H9 (cell line): ENCODE measurements at regions not wholly inside any gene's neighbourhood (a gene's known extent, or its start where the extent isn't known, plus 50 kb on each side); places are given as distances from the start of the nearest gene placed in this dataset.

Source experiments
- DNase-seq: peaks from one replicate; pipeline ENCODE4 v3.0.0-alpha.2; 2017
- H2AFZ ChIP-seq: one replicate; pipeline ENCODE4 v1.6.1; 2013; ENCODE audit warnings: mild to moderate bottlenecking, low read length, control low read depth, moderate library complexity
- H2AK5ac ChIP-seq: 2 replicates; pipeline ENCODE4 v1.6.1; 2013; ENCODE audit warnings: low read length, control low read depth, mixed read lengths; ENCODE audit not compliant: insufficient read length
- H2BK120ac ChIP-seq: one replicate; pipeline ENCODE4 v1.6.1; 2013; ENCODE audit warnings: low read depth, mild to moderate bottlenecking, low read length, control low read depth, inconsistent platforms; ENCODE audit not compliant: poor library complexity, severe bottlenecking
- H2BK12ac ChIP-seq: 2 replicates; pipeline ENCODE4 v1.6.1; 2013; ENCODE audit warnings: low read length, control low read depth, mixed read lengths, low read depth; ENCODE audit not compliant: insufficient read length
- H2BK15ac ChIP-seq: 2 replicates; pipeline ENCODE4 v1.6.1; 2013; ENCODE audit warnings: low read depth, low read length, control low read depth
- H2BK20ac ChIP-seq: one replicate; pipeline ENCODE4 v1.6.1; 2013; ENCODE audit warnings: low read depth, mild to moderate bottlenecking, low read length, control low read depth, inconsistent platforms; ENCODE audit not compliant: poor library complexity, severe bottlenecking
- H2BK5ac ChIP-seq: 2 replicates; pipeline ENCODE4 v1.6.1; 2013; ENCODE audit warnings: low read length, control low read depth, mixed read lengths; ENCODE audit not compliant: insufficient read length
- H3K14ac ChIP-seq: 2 replicates; pipeline ENCODE4 v1.6.1; 2013; ENCODE audit warnings: low read length, control low read depth; ENCODE audit not compliant: insufficient read depth
- H3K18ac ChIP-seq: 2 replicates; pipeline ENCODE4 v1.6.1; 2013; ENCODE audit warnings: low read depth, mild to moderate bottlenecking, mixed read lengths, low read length, control low read depth; ENCODE audit not compliant: insufficient read length
- H3K23ac ChIP-seq: 2 replicates; pipeline ENCODE4 v1.6.1; 2013; ENCODE audit warnings: low read length, control low read depth, mixed read lengths, low read depth; ENCODE audit not compliant: insufficient read length
- H3K23me2 ChIP-seq: 2 replicates; pipeline ENCODE4 v1.6.1; 2013; ENCODE audit warnings: low read depth, mild to moderate bottlenecking, mixed read lengths, low read length, control low read depth; ENCODE audit not compliant: insufficient read length, poor library complexity, severe bottlenecking
- H3K27ac ChIP-seq: 2 replicates; pipeline ENCODE4 v1.5.1; 2013; ENCODE audit warnings: low read length, control low read depth, mixed read lengths, low read depth; ENCODE audit not compliant: insufficient read length
- H3K27me3 ChIP-seq: 2 replicates; pipeline ENCODE4 v1.6.1; 2013; ENCODE audit warnings: low read length, control low read depth, inconsistent platforms; ENCODE audit not compliant: insufficient read depth
- H3K4ac ChIP-seq: 2 replicates; pipeline ENCODE4 v1.6.1; 2013; ENCODE audit warnings: low read depth, mild to moderate bottlenecking, control low read depth, inconsistent platforms, low read length, moderate library complexity
- H3K4me1 ChIP-seq: 2 replicates; pipeline ENCODE4 v1.6.1; 2013; ENCODE audit warnings: low read length, control low read depth, inconsistent platforms; ENCODE audit not compliant: insufficient read depth
- H3K4me2 ChIP-seq: 2 replicates; pipeline ENCODE4 v1.6.1; 2013; ENCODE audit warnings: low read length, control low read depth, mixed read lengths; ENCODE audit not compliant: insufficient read length, insufficient read depth
- H3K56ac ChIP-seq: 2 replicates; pipeline ENCODE4 v1.6.1; 2013; ENCODE audit warnings: low read depth, mild to moderate bottlenecking, mixed read lengths, low read length, control low read depth; ENCODE audit not compliant: insufficient read length
- H3K79me1 ChIP-seq: 2 replicates; pipeline ENCODE4 v1.6.1; 2013; ENCODE audit warnings: low read depth, mild to moderate bottlenecking, moderate library complexity, low read length, control low read depth, inconsistent platforms; ENCODE audit not compliant: insufficient read depth, poor library complexity, severe bottlenecking
- H3K79me2 ChIP-seq: 2 replicates; pipeline ENCODE4 v1.6.1; 2013; ENCODE audit warnings: low read length, control low read depth, inconsistent platforms; ENCODE audit not compliant: insufficient read depth
- H3K9ac ChIP-seq: 2 replicates; pipeline ENCODE4 v1.6.1; 2013; ENCODE audit warnings: low read length, control low read depth, mixed read lengths; ENCODE audit not compliant: insufficient read length; ENCODE audit errors: extremely low read depth
- H3K9me3 ChIP-seq: one replicate; pipeline ENCODE4 v1.6.1; 2013; ENCODE audit warnings: low read depth, low read length, inconsistent platforms; ENCODE audit not compliant: control insufficient read depth
- H3T11ph ChIP-seq: one replicate; pipeline ENCODE4 v1.6.1; 2013; ENCODE audit warnings: mild to moderate bottlenecking, low read length, control low read depth, inconsistent platforms
- H4K20me1 ChIP-seq: one replicate; pipeline ENCODE4 v1.6.1; 2013; ENCODE audit not compliant: control insufficient read depth, insufficient read length, insufficient read depth
- H4K5ac ChIP-seq: 2 replicates; pipeline ENCODE4 v1.6.1; 2013; ENCODE audit warnings: low read depth, mild to moderate bottlenecking, mixed read lengths, low read length, control low read depth; ENCODE audit not compliant: insufficient read length
- H4K8ac ChIP-seq: replicated peaks from 2 replicates; pipeline ENCODE4 v1.6.1; 2013; ENCODE audit warnings: low read length, control low read depth, mixed read lengths, low read depth; ENCODE audit not compliant: insufficient read length
- H4K91ac ChIP-seq: 2 replicates; pipeline ENCODE4 v1.6.1; 2013; ENCODE audit warnings: low read depth, mild to moderate bottlenecking, moderate library complexity, mixed read lengths, low read length, control low read depth; ENCODE audit not compliant: insufficient read length
- H3K27ac Mint-ChIP-seq, 3 experiments: 2 replicates in 2 of 3; 3 replicates in 1 of 3; pipeline ENCODE4 v1.8.0; 2020 to 2021; ENCODE audit warnings: mixed read lengths in 3 of 3, mild to moderate bottlenecking in 1 of 3, moderate library complexity in 1 of 3
- H3K27me3 Mint-ChIP-seq: 2 replicates; pipeline ENCODE4 v1.8.0; 2021; ENCODE audit warnings: low read depth, mild to moderate bottlenecking, moderate library complexity, mixed read lengths
- H3K36me3 Mint-ChIP-seq, 3 experiments: 2 replicates in 2 of 3; 3 replicates in 1 of 3; pipeline ENCODE4 v1.8.0; 2020 to 2021; ENCODE audit warnings: low read depth in 3 of 3, mixed read lengths in 3 of 3; ENCODE audit not compliant: insufficient read depth in 1 of 3
- H3K4me1 Mint-ChIP-seq, 2 experiments: 2 replicates each; pipeline ENCODE4 v1.8.0; 2020; ENCODE audit warnings: mixed read lengths in 2 of 2
- H3K4me3 Mint-ChIP-seq, 2 experiments: 2 replicates in 1 of 2; 3 replicates in 1 of 2; pipeline ENCODE4 v1.8.0; 2020 to 2021; ENCODE audit warnings: mild to moderate bottlenecking in 2 of 2, mixed read lengths in 2 of 2, moderate library complexity in 1 of 2
- H3K9me3 Mint-ChIP-seq, 2 experiments: 2 replicates in 1 of 2; 3 replicates in 1 of 2; pipeline ENCODE4 v1.8.0; 2020; ENCODE audit warnings: mild to moderate bottlenecking in 2 of 2, mixed read lengths in 2 of 2, moderate library complexity in 1 of 2
- CTCF ChIP-seq: fragments of 200-600 bp; sonication (generic); conservative IDR thresholded peaks from 3 replicates; pipeline ENCODE4 v1.8.0; 2021; ENCODE audit warnings: antibody characterized with exemption, mild to moderate bottlenecking
- WGBS: extraction: QIAGEN DNeasy Blood & Tissue Kit; methylation state at CpG from one replicate; pipeline ENCODE4 v1.1.7; 2013; ENCODE audit warnings: missing lambda C conversion rate, low lambda C conversion rate, mixed read lengths; ENCODE audit not compliant: insufficient read length; ENCODE audit errors: extremely low coverage; 5-methylcytosine and 5-hydroxymethylcytosine counted together

GRCh38 chr2:129550536-129550935 lies 428.9 kb upstream of the RAB6C start:
- WGBS = no CpG with 5 or more reads among the region's 4 CpGs
- no peak overlapping the region for H2BK20ac ChIP-seq
- 0 out of 2 replicates have a peak, but pooled peaks cover 2% of the 10 kb centered on the region for H3K4me1 ChIP-seq
- H3T11ph ChIP-seq = no peak overlapping the region
- H3K27ac ChIP-seq = no peak overlapping the region
- H2AK5ac ChIP-seq = no peak overlapping the region
- H3K36me3 Mint-ChIP-seq = no peaks in the 10 kb centered on the region
- no peak overlapping the region for H4K5ac ChIP-seq
- no peak overlapping the region for H3K4me2 ChIP-seq
- no peaks in the 10 kb centered on the region for H3K23me2 ChIP-seq
- no peaks in the 10 kb centered on the region for H3K79me1 ChIP-seq
- H4K8ac ChIP-seq = no peak overlapping the region
- peaks cover 7% of the 10 kb centered on the region for H3K27me3 Mint-ChIP-seq
- DNase-seq = no peak
- no peak overlapping the region for H2BK12ac ChIP-seq
- no peak overlapping the region for H3K56ac ChIP-seq
- H3K4me3 Mint-ChIP-seq = no peak overlapping the region
- no peak overlapping the region for H2AFZ ChIP-seq
- no peak for TF ChIP-seq CTCF
- no peaks in the 10 kb centered on the region for H4K20me1 ChIP-seq
- H2BK5ac ChIP-seq = no peak overlapping the region
- H3K9ac ChIP-seq = no peak overlapping the region
- H3K4me1 Mint-ChIP-seq = peaks cover 20 to 35% of the 10 kb centered on the region in 2 experiments
- peak overlapping the region in 1 of 3 experiments; percentile 37; a peak in 1 of 7 replicates for H3K27ac Mint-ChIP-seq
- no peak overlapping the region for H2BK120ac ChIP-seq
- no peaks in the 10 kb centered on the region for H3K79me2 ChIP-seq
- H4K91ac ChIP-seq = no peak overlapping the region
- peaks cover 0 to 5% of the 10 kb centered on the region in 2 experiments; a peak in 2 of 5 replicates for H3K9me3 Mint-ChIP-seq
- H2BK15ac ChIP-seq = no peak overlapping the region
- no peak overlapping the region for H3K14ac ChIP-seq
- no peak overlapping the region for H3K4ac ChIP-seq
- H3K27me3 ChIP-seq = no peaks in the 10 kb centered on the region
- no peaks in the 10 kb centered on the region for H3K9me3 ChIP-seq
- no peak overlapping the region for H3K23ac ChIP-seq
- no peak overlapping the region for H3K18ac ChIP-seq
